22Rv1 (cell line): ENCODE measurements at regions not wholly inside any gene's neighbourhood (a gene's known extent, or its start where the extent isn't known, plus 50 kb on each side); places are given as distances from the start of the nearest gene placed in this dataset.

ENCODE experiments used
- ZFX ChIP-seq: fragments of 450-650 bp; IDR thresholded peaks from 2 replicates; pipeline ENCODE4 v1.6.1; 2017; ENCODE audit warnings: antibody characterized with exemption, borderline replicate concordance
- TF ChIP-seq, protein P1 (sequence below): fragments of 450-650 bp; IDR thresholded peaks from 2 replicates; pipeline ENCODE4 v1.5.1; 2017; ENCODE audit warnings: mild to moderate bottlenecking

- TF ChIP-seq, protein P1, sequence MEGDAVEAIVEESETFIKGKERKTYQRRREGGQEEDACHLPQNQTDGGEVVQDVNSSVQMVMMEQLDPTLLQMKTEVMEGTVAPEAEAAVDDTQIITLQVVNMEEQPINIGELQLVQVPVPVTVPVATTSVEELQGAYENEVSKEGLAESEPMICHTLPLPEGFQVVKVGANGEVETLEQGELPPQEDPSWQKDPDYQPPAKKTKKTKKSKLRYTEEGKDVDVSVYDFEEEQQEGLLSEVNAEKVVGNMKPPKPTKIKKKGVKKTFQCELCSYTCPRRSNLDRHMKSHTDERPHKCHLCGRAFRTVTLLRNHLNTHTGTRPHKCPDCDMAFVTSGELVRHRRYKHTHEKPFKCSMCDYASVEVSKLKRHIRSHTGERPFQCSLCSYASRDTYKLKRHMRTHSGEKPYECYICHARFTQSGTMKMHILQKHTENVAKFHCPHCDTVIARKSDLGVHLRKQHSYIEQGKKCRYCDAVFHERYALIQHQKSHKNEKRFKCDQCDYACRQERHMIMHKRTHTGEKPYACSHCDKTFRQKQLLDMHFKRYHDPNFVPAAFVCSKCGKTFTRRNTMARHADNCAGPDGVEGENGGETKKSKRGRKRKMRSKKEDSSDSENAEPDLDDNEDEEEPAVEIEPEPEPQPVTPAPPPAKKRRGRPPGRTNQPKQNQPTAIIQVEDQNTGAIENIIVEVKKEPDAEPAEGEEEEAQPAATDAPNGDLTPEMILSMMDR, result no peak
- TF ChIP-seq ZFX, result no peak
These were observed 326.4 kb upstream of the LYPLAL1 start for GRCh38 chr1:218847089-218847768.
